IMR-90 (cell line): ENCODE measurements at regions not wholly inside any gene's neighbourhood (a gene's known extent, or its start where the extent isn't known, plus 50 kb on each side); places are given as distances from the start of the nearest gene placed in this dataset.

Experiments used
- ATAC-seq: fragments of 200-7000 bp; cut with Tn5 transposase; 2 replicates; pipeline ENCODE4 v1.9.1; 2020; ENCODE audit warnings: low read depth, mild to moderate bottlenecking, moderate library complexity
- BruUV-seq: library from RNA; stranded (reverse); fragments of 400-500 nt; replicated peaks from 2 replicates; lab custom pipeline; 2021; lab: Mats Ljungman, UMichigan
- CTCF ChIA-PET: fragments of 300-600 bp; formaldehyde crosslinking; extraction: SDS; loops from one replicate; lab custom pipeline; 2021; ENCODE audit warnings: antibody characterized with exemption; lab: Yijun Ruan, JAX
- POLR2A ChIA-PET: fragments of 300-600 bp; sonication (Branson Sonifier 250); formaldehyde crosslinking; loops from one replicate; lab custom pipeline; 2022; ENCODE audit warnings: antibody characterized with exemption; ENCODE audit not compliant: unreplicated experiment; lab: Charles Lee
- DNase-seq: peaks from one replicate; pipeline ENCODE4 v3.0.0; 2013
- H2AFZ ChIP-seq: replicated peaks from 2 replicates; pipeline ENCODE3; 2013; ENCODE audit warnings: low read length, mild to moderate bottlenecking; ENCODE audit not compliant: poor library complexity
- H2AK5ac ChIP-seq: 2 replicates; pipeline ENCODE4 v1.6.1; 2013; ENCODE audit warnings: low read depth, low read length, inconsistent platforms
- H2AK9ac ChIP-seq: replicated peaks from 2 replicates; pipeline ENCODE3; 2013; ENCODE audit warnings: mild to moderate bottlenecking, low read depth, low read length, moderate library complexity; ENCODE audit not compliant: poor library complexity
- H2BK120ac ChIP-seq: 2 replicates; pipeline ENCODE4 v1.6.1; 2013; ENCODE audit warnings: low read depth, low read length, inconsistent platforms
- H2BK15ac ChIP-seq: 3 replicates; pipeline ENCODE4 v1.6.1; 2013; ENCODE audit warnings: low read depth, low read length, inconsistent platforms
- H2BK20ac ChIP-seq: 2 replicates; pipeline ENCODE4 v1.6.1; 2013; ENCODE audit warnings: low read depth, mild to moderate bottlenecking, inconsistent platforms, low read length, moderate library complexity
- H2BK5ac ChIP-seq: 2 replicates; pipeline ENCODE4 v1.6.1; 2013; ENCODE audit warnings: mild to moderate bottlenecking, low read depth, low read length, inconsistent platforms; ENCODE audit not compliant: poor library complexity, severe bottlenecking
- H3K14ac ChIP-seq: replicated peaks from 2 replicates; pipeline ENCODE4 v1.6.1; 2013; ENCODE audit warnings: low read depth, low read length, inconsistent platforms
- H3K18ac ChIP-seq: 2 replicates; pipeline ENCODE4 v1.6.1; 2013; ENCODE audit warnings: low read depth, low read length, control low read depth
- H3K23ac ChIP-seq: 2 replicates; pipeline ENCODE4 v1.6.1; 2013; ENCODE audit warnings: low read depth, low read length, inconsistent platforms
- H3K27ac ChIP-seq: 2 replicates; pipeline ENCODE4 v1.5.1; 2013; ENCODE audit warnings: mild to moderate bottlenecking, control low read depth, low read length; ENCODE audit not compliant: insufficient read depth
- H3K27me3 ChIP-seq: 2 replicates; pipeline ENCODE4 v1.6.1; 2013; ENCODE audit warnings: low read length; ENCODE audit not compliant: control insufficient read depth, insufficient read depth
- H3K36me3 ChIP-seq: 2 replicates; pipeline ENCODE4 v1.6.1; 2013; ENCODE audit warnings: low read length, mixed read lengths; ENCODE audit not compliant: control insufficient read depth, insufficient read depth
- H3K4ac ChIP-seq: 2 replicates; pipeline ENCODE4 v1.6.1; 2013; ENCODE audit warnings: low read depth, low read length, inconsistent platforms
- H3K4me1 ChIP-seq: 2 replicates; pipeline ENCODE4 v1.6.1; 2013; ENCODE audit warnings: low read length, mixed read lengths; ENCODE audit not compliant: control insufficient read depth, insufficient read depth
- H3K4me2 ChIP-seq: 2 replicates; pipeline ENCODE4 v1.6.1; 2013; ENCODE audit warnings: low read depth, mild to moderate bottlenecking, control low read depth, low read length, moderate library complexity
- H3K4me3 ChIP-seq: 2 replicates; pipeline ENCODE4 v1.5.1; 2013; ENCODE audit warnings: low read depth, mild to moderate bottlenecking, control low read depth, low read length, moderate library complexity; ENCODE audit not compliant: insufficient read depth
- H3K56ac ChIP-seq: 2 replicates; pipeline ENCODE4 v1.6.1; 2013; ENCODE audit warnings: low read length, inconsistent platforms; ENCODE audit not compliant: insufficient read depth; ENCODE audit errors: extremely low read depth
- H3K79me1 ChIP-seq, 2 experiments: 2 replicates each; pipeline ENCODE4 v1.6.1; 2013; ENCODE audit warnings: low read length in 2 of 2, inconsistent platforms in 1 of 2, low read depth in 1 of 2
- H3K9ac ChIP-seq: 2 replicates; pipeline ENCODE4 v1.6.1; 2013; ENCODE audit warnings: low read depth, low read length, control low read depth
- H3K9me1 ChIP-seq: 2 replicates; pipeline ENCODE4 v1.6.1; 2013; ENCODE audit warnings: low read length, inconsistent platforms; ENCODE audit not compliant: insufficient read depth
- H3K9me3 ChIP-seq: 2 replicates; pipeline ENCODE4 v1.6.1; 2013; ENCODE audit warnings: low read length; ENCODE audit not compliant: control insufficient read depth, insufficient read depth
- H4K20me1 ChIP-seq: 2 replicates; pipeline ENCODE4 v1.6.1; 2013; ENCODE audit warnings: low read length, inconsistent platforms; ENCODE audit not compliant: insufficient read depth
- H4K5ac ChIP-seq: 2 replicates; pipeline ENCODE4 v1.6.1; 2013; ENCODE audit warnings: mild to moderate bottlenecking, low read depth, low read length, control low read depth
- H4K8ac ChIP-seq, 2 experiments: 2 replicates each; pipeline ENCODE4 v1.6.1; 2013; ENCODE audit warnings: low read depth in 2 of 2, low read length in 2 of 2, control low read depth in 1 of 2, inconsistent platforms in 1 of 2
- H4K91ac ChIP-seq: 2 replicates; pipeline ENCODE4 v1.6.1; 2013; ENCODE audit warnings: low read depth, low read length, inconsistent platforms; ENCODE audit not compliant: insufficient read depth
- BHLHE40 ChIP-seq: fragments of 150-350 bp; IDR thresholded peaks from 2 replicates; pipeline ENCODE4 v1.6.1; 2016; ENCODE audit warnings: mild to moderate bottlenecking, low read depth, low read length
- CEBPB ChIP-seq: IDR thresholded peaks from 2 replicates; pipeline ENCODE4 v1.6.1; 2012; ENCODE audit warnings: low read depth, low read length, improper control_type of control experiment
- CHD1 ChIP-seq: IDR thresholded peaks from 2 replicates; pipeline ENCODE4 v1.6.1; 2012; ENCODE audit warnings: low read depth, low read length, improper control_type of control experiment
- MXI1 ChIP-seq: IDR thresholded peaks from 2 replicates; pipeline ENCODE4 v1.6.1; 2012; ENCODE audit warnings: low read depth, mild to moderate bottlenecking, low read length, moderate library complexity, borderline replicate concordance
- NFE2L2 ChIP-seq: fragments of 150-350 bp; IDR thresholded peaks from 2 replicates; pipeline ENCODE4 v1.6.1; 2016; ENCODE audit warnings: low read depth, mild to moderate bottlenecking, low read length
- RCOR1 ChIP-seq: IDR thresholded peaks from 2 replicates; pipeline ENCODE4 v1.6.1; 2012; ENCODE audit warnings: mild to moderate bottlenecking, low read length, improper control_type of control experiment; ENCODE audit not compliant: insufficient replicate concordance
- WGBS, 2 experiments: methylation state at CpG; one replicate each; pipeline versions ENCODE4 v1.1.5 to v1.1.7; 2013; ENCODE audit warnings: missing lambda C conversion rate in 2 of 2; ENCODE audit not compliant: insufficient read length in 1 of 2; ENCODE audit errors: extremely low coverage in 2 of 2; 5-methylcytosine and 5-hydroxymethylcytosine counted together
- dilution Hi-C: fragments of 300-500 bp; cut with HindIII; formaldehyde crosslinking; loops from one replicate; pipeline ENCODE4 v1.14.3; 2018; ENCODE audit warnings: low sequenced_read_pairs; ENCODE audit not compliant: unreplicated experiment
- in situ Hi-C: fragments of 300-500 bp; cut with MboI; formaldehyde crosslinking; loops from 3 replicates; pipeline ENCODE4 v1.14.3; 2019; ENCODE audit warnings: low sequenced_read_pairs, inconsistent platforms, mixed read lengths
- intact Hi-C: fragments of 100-400 bp; cut with micrococcal nuclease; formaldehyde crosslinking; loops from 2 replicates; pipeline ENCODE4 v1.10.0; 2022
- TF ChIP-seq, protein P1 (sequence below): fragments of 150-350 bp; IDR thresholded peaks from 2 replicates; pipeline ENCODE4 v1.6.1; 2017; ENCODE audit warnings: mild to moderate bottlenecking, antibody characterized with exemption, low read length, low read depth
- TF ChIP-seq, protein P2 (sequence below): fragments of 150-350 bp; IDR thresholded peaks from 2 replicates; pipeline ENCODE4 v1.6.1; 2016; ENCODE audit warnings: low read depth, mild to moderate bottlenecking, low read length, moderate library complexity, borderline replicate concordance
- TF ChIP-seq, protein P3 (sequence below): conservative IDR thresholded peaks from 2 replicates; pipeline ENCODE4 v1.5.1; 2012; ENCODE audit warnings: mild to moderate bottlenecking, low read depth, low read length, improper control_type of control experiment

DNA sequence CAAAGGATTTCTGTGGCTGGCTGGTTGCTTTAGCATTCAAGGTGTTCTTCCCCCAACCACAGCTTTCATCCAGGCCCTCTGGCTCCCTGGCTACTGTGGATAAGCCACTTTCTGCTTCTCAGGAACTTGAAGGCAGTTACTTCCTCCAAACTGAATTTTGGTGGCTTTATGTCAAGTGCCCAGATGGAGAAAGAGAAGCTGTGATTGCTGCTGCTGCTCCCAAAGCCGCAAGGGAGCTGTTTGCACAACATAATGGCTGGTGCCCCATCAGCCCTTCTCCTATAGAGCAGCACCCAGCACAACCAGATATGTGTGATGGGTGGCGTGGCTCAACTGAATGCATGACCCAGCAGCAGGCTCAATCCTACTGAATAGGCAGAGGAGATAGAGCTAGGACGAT, 465.2 kb downstream of the MAFB start:
- ChIA-PET POLR2A (no interaction called here), CTCF (no interaction called here)
- WGBS, 2 experiments, result no CpG with 5 or more reads among the region's 3 CpGs

More for the DNA sequence above, 465.2 kb downstream of the MAFB start:
- Histone ChIP-seq H2BK120ac (no peak overlapping the region), H3K27me3 (no peaks in the 10 kb centered on the region), H3K23ac (no peak overlapping the region), H3K18ac (no peak overlapping the region), H3K14ac (no peak overlapping the region), H2AK5ac (no peak overlapping the region), H3K4me1 (no peaks in the 10 kb centered on the region), H2BK20ac (no peak overlapping the region), H2AK9ac (no peak overlapping the region), H3K9me1 (no peaks in the 10 kb centered on the region), H3K79me1 (no peaks in the 10 kb centered on the region), H3K4me3 (no peak overlapping the region), H4K20me1 (no peaks in the 10 kb centered on the region), H2BK15ac (no peak overlapping the region), H3K4me2 (no peak overlapping the region), H3K27ac (no peak overlapping the region), H3K9ac (no peak overlapping the region), H3K56ac (no peak overlapping the region), H3K9me3 (no peaks in the 10 kb centered on the region), H2AFZ (no peak overlapping the region), H4K8ac (no peak overlapping the region), H4K91ac (no peak overlapping the region), H4K5ac (no peak overlapping the region), H3K4ac (no peak overlapping the region), H2BK5ac (no peak overlapping the region), H3K36me3 (no peaks in the 10 kb centered on the region)
- BruUV-seq, result no TSS peak
- no peak for ATAC-seq
- in situ Hi-C loops (no loop called here), dilution Hi-C loops (no loop called here), intact Hi-C loops (no loop called here)
- TF ChIP-seq MXI1 (no peak), BHLHE40 (no peak), CEBPB (no peak), RCOR1 (no peak), NFE2L2 (no peak), CHD1 (no peak)
- TF ChIP-seq, protein P1, sequence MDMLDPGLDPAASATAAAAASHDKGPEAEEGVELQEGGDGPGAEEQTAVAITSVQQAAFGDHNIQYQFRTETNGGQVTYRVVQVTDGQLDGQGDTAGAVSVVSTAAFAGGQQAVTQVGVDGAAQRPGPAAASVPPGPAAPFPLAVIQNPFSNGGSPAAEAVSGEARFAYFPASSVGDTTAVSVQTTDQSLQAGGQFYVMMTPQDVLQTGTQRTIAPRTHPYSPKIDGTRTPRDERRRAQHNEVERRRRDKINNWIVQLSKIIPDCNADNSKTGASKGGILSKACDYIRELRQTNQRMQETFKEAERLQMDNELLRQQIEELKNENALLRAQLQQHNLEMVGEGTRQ, result no peak
- TF ChIP-seq, protein P2, sequence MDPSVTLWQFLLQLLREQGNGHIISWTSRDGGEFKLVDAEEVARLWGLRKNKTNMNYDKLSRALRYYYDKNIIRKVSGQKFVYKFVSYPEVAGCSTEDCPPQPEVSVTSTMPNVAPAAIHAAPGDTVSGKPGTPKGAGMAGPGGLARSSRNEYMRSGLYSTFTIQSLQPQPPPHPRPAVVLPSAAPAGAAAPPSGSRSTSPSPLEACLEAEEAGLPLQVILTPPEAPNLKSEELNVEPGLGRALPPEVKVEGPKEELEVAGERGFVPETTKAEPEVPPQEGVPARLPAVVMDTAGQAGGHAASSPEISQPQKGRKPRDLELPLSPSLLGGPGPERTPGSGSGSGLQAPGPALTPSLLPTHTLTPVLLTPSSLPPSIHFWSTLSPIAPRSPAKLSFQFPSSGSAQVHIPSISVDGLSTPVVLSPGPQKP, result no peak
- TF ChIP-seq, protein P3, sequence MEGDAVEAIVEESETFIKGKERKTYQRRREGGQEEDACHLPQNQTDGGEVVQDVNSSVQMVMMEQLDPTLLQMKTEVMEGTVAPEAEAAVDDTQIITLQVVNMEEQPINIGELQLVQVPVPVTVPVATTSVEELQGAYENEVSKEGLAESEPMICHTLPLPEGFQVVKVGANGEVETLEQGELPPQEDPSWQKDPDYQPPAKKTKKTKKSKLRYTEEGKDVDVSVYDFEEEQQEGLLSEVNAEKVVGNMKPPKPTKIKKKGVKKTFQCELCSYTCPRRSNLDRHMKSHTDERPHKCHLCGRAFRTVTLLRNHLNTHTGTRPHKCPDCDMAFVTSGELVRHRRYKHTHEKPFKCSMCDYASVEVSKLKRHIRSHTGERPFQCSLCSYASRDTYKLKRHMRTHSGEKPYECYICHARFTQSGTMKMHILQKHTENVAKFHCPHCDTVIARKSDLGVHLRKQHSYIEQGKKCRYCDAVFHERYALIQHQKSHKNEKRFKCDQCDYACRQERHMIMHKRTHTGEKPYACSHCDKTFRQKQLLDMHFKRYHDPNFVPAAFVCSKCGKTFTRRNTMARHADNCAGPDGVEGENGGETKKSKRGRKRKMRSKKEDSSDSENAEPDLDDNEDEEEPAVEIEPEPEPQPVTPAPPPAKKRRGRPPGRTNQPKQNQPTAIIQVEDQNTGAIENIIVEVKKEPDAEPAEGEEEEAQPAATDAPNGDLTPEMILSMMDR, result no peak
- DNase-seq, result no peak
